Esophagus squamous epithelium (tissue), 4 donors: ENCODE measurements at regions not wholly inside any gene's neighbourhood (a gene's known extent, or its start where the extent isn't known, plus 50 kb on each side); places are given as distances from the start of the nearest gene placed in this dataset.

Source experiments
- POLR2A ChIP-seq, 4 donors: fragments of 450-650 bp; IDR thresholded peaks; one replicate each; pipeline ENCODE4 v1.6.1; 2017; ENCODE audit warnings: antibody characterized with exemption in 4 of 4, mild to moderate bottlenecking in 4 of 4, moderate library complexity in 3 of 4
- TF ChIP-seq, protein P1 (sequence below), 6 experiments: fragments of 450-650 bp in 4 of 6; fragments of 200-600 bp in 2 of 6; sonication (generic) in 2 of 6; IDR thresholded peaks; one replicate each; pipeline ENCODE4 v1.5.1; 2016 to 2019; ENCODE audit warnings: antibody characterized with exemption in 6 of 6, mild to moderate bottlenecking in 4 of 6, moderate library complexity in 4 of 6

DNA sequence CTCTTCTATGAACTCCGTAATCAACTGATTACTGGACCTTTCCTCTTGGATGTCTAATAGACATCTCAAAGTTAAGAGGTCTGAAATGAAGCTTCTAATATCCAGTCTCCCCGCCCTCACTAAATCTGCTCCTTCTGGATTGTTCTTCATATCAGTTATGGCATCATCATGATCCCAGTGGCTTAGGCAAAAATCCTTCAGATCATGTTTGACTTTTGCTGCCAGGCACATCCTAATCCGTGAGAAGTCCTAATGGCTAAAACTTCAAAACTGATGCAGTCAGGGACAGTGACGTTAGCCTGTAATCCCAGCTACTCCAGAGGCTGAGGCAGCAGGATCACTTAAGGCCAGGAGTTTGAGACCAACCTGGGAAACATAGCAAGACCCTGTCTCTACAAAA is 55.1 kb upstream of the GUCY1A1 start:
- TF ChIP-seq, protein P1, sequence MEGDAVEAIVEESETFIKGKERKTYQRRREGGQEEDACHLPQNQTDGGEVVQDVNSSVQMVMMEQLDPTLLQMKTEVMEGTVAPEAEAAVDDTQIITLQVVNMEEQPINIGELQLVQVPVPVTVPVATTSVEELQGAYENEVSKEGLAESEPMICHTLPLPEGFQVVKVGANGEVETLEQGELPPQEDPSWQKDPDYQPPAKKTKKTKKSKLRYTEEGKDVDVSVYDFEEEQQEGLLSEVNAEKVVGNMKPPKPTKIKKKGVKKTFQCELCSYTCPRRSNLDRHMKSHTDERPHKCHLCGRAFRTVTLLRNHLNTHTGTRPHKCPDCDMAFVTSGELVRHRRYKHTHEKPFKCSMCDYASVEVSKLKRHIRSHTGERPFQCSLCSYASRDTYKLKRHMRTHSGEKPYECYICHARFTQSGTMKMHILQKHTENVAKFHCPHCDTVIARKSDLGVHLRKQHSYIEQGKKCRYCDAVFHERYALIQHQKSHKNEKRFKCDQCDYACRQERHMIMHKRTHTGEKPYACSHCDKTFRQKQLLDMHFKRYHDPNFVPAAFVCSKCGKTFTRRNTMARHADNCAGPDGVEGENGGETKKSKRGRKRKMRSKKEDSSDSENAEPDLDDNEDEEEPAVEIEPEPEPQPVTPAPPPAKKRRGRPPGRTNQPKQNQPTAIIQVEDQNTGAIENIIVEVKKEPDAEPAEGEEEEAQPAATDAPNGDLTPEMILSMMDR (IDR thresholded peaks at IDR 0.05) = no peak
- no peak for TF ChIP-seq POLR2A (IDR thresholded peaks at IDR 0.05)
